ENCODE measurements at regions not wholly inside any gene's neighbourhood (a gene's known extent, or its start where the extent isn't known, plus 50 kb on each side); places are given as distances from the start of the nearest gene placed in this dataset.

DNA sequence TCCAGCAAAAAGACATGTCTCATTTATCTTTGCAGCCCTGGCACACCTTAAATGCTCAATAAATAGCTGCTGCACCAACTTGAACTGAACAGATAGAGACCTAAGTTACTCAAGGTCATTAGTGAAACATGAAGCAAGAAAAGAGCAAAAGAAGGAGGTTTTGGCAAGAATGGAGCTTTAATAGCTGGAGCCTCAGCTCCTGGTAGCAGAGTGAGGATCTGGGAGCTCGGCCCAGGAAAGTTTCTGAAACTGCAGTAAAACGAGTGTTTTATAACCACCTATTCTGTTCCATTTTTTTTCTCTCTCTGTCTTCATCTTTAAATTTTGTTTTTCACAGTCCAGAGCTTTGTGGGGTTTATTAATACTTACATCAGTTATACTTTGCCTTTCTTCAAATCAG, 207.5 kb downstream of the SETD4 start:
- Mint-ChIP-seq H3K4me3 (no peak overlapping the region), H3K27me3 (ENCODE audit: low read depth) (peaks cover 10% of the 10 kb centered on the region), H3K36me3 (ENCODE audit: low read depth) (no peaks in the 10 kb centered on the region), H3K27ac (no peak overlapping the region), H3K4me1 (ENCODE audit: low read depth) (no peaks in the 10 kb centered on the region), H3K9me3 (no peaks in the 10 kb centered on the region)
- CTCF ChIA-PET, result no interaction called here
- intact Hi-C loops (cut with micrococcal nuclease), result no loop called here
- no peak for DNase-seq

DNA sequence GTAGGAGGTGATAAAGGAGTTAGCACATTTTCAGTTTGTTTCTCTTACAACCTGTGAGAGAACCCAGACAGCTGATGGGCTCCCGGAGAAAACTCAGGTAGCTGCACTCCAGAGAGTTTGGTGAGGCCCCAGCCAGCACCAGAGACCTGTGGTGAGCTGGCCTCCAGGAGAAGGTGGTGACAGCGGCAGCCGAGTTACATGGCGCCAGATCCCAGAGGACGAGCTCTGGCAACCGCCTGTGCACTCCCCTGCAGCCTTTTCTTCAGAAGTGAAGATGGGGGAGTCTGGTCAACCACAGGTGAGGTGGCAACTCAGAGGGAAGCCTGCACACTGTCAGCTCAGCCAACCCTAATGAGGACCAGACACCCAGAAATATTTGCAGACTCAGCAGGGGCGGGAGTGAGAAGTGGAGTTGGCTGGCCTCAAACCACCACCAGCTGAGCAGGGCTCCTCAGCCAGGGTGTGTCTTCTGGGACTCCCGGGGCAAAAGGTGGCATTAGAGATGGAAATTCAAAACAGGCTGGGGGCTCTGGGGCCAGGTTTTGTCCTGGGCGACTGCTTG, 209.7 kb downstream of the SETD4 start:
- CTCF ChIA-PET, result interaction anchor here (1.1 to 2.6 kb wide), 3 partner anchors 9 to 177 kb away, joined by 5 to 13 read pairs (median 6); no protein-coding TSS in a partner anchor
- Mint-ChIP-seq H3K9me3 (no peaks in the 10 kb centered on the region), H3K4me3 (no peak overlapping the region), H3K4me1 (ENCODE audit: low read depth) (no peaks in the 10 kb centered on the region), H3K36me3 (ENCODE audit: low read depth) (no peaks in the 10 kb centered on the region), H3K27me3 (ENCODE audit: low read depth) (peaks cover 6% of the 10 kb centered on the region), H3K27ac (no peak overlapping the region)
- intact Hi-C loops (cut with micrococcal nuclease), result no loop called here
- DNase-seq, result no peak

DNA sequence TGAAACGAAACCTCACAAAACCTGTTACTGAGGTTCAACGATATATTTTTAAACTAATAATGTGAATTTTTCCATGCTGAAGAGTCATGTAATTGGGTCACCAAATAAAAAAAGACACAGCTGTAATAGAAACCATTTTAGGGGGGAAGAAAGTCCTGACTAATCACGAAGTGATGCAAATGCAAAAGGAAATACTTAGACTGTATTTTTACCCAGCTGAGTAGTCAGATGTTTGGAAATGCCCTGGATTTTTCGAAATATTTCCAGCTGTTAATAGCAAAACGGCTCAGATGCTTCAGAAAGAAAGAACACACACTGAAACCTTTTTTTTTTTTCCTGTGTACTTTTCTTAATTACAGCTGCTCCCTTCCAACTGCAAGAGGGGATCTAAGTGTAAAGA, 210.3 kb downstream of the SETD4 start:
- intact Hi-C loops (cut with micrococcal nuclease), result no loop called here
- CTCF ChIA-PET, result interaction anchor here (0.5 to 2.6 kb wide), 5 partner anchors 8 to 266 kb away, joined by 3 to 13 read pairs (median 5); no protein-coding TSS in a partner anchor
- no peak for DNase-seq
- no peaks in the 10 kb centered on the region for H3K36me3 Mint-ChIP-seq (ENCODE audit: low read depth)
- H3K9me3 Mint-ChIP-seq, result no peaks in the 10 kb centered on the region
- no peak overlapping the region for H3K27ac Mint-ChIP-seq
- H3K27me3 Mint-ChIP-seq (ENCODE audit: low read depth), result peaks cover 5% of the 10 kb centered on the region
- H3K4me3 Mint-ChIP-seq, result no peak overlapping the region
- no peaks in the 10 kb centered on the region for H3K4me1 Mint-ChIP-seq (ENCODE audit: low read depth)

DNA sequence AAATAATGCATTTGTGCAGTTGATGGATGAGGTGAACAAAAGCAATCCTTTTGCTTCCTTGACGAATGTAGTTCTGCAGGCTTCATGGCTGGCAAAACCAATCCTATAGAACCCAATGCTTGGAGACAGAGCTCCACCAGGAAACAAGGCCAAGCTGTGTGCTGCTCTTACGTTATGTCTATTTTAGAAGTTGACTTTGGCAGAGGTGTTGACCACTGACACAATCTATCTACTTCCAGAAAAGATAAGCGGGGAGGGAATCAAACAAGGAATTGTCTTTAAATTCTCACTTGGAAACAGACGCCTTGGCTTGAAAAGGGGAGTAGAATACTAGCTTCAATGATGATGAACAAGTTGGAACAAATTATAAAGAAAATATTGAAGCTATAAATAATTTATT, 211.2 kb downstream of the SETD4 start:
- intact Hi-C loops (cut with micrococcal nuclease), result loop anchor here (10.0 kb wide), 1 partner anchor 444 kb away; no protein-coding TSS in a partner anchor
- Mint-ChIP-seq H3K9me3 (no peaks in the 10 kb centered on the region), H3K4me3 (no peak overlapping the region), H3K4me1 (ENCODE audit: low read depth) (no peaks in the 10 kb centered on the region), H3K36me3 (ENCODE audit: low read depth) (no peaks in the 10 kb centered on the region), H3K27ac (no peak overlapping the region), H3K27me3 (ENCODE audit: low read depth) (peaks cover 3% of the 10 kb centered on the region)
- CTCF ChIA-PET, result interaction anchor here (0.7 to 2.6 kb wide), 2 partner anchors 10 to 799 kb away, joined by 3 to 13 read pairs; no protein-coding TSS in a partner anchor
- no peak for DNase-seq

DNA sequence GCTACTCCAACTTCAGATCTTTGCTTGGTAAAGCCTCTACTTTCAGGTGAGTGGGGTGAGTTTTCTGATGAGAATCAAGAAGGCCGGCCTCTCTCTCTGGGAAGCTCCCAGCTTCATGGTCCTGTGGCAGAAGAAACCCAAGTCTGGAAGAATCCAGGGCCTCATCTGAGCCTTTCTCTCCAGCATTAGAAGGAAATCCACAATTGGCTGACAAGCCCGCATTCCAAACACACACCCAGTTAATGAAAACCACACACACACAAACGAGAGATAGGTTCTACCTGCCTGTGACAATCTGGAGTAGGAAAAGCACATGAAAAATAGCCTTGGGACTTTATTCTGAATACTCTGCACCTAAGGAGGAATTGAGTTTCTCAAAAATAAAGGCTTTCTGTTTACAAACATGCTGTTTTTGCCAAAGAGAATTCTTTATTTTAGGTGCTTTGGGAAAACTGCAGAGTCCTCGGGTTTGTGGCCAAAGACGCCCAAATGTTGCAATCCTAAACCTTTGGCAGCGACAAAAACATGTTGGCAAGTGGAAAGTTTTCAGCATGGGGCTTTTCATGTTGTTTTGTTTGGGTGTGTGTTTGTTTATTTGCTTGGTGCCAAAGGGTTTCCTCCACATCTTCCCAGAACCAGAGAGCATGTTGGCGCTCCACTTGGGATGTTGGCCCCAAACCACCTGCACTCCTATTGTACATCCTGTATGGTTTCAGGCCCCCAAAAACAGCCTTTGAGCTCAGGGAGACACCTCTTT, 216.2 kb downstream of the SETD4 start:
- no peak overlapping the region for H3K27ac Mint-ChIP-seq
- CTCF ChIA-PET, result interaction anchor here (0.6 kb wide), 1 partner anchor 94 kb away, joined by 3 read pairs; no protein-coding TSS in a partner anchor
- H3K27me3 Mint-ChIP-seq (ENCODE audit: low read depth), result no peaks in the 10 kb centered on the region
- no peaks in the 10 kb centered on the region for H3K4me1 Mint-ChIP-seq (ENCODE audit: low read depth)
- intact Hi-C loops (cut with micrococcal nuclease), result loop anchor here (5.0 to 10.0 kb wide), 2 partner anchors 183 to 439 kb away; no protein-coding TSS in a partner anchor
- DNase-seq, result no peak
- H3K36me3 Mint-ChIP-seq (ENCODE audit: low read depth), result no peaks in the 10 kb centered on the region
- no peak overlapping the region for H3K4me3 Mint-ChIP-seq
- H3K9me3 Mint-ChIP-seq, result no peaks in the 10 kb centered on the region

DNA sequence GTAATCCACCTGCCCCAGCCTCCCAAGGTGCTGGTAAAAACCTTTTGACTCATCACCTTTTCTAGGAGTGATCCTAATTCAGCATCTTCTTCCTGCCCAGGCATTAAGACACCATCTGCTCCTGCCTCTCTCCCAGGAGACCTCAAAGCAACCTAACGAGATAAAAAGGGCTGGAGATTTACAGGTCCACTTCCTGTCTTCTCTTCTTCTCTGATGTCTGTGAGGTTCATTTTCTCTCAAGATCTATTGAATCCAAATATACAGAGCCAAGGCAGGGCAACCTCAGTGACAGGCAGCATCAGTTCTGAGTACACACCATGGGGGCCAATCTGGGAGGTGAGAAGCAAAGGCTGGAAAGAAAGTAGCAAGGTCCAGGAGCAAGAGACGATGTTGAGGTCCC, 219.4 kb downstream of the SETD4 start:
- no peak overlapping the region for H3K4me3 Mint-ChIP-seq
- no peaks in the 10 kb centered on the region for H3K9me3 Mint-ChIP-seq
- H3K27me3 Mint-ChIP-seq (ENCODE audit: low read depth), result no peaks in the 10 kb centered on the region
- peaks cover 3% of the 10 kb centered on the region for H3K4me1 Mint-ChIP-seq (ENCODE audit: low read depth)
- no peaks in the 10 kb centered on the region for H3K36me3 Mint-ChIP-seq (ENCODE audit: low read depth)
- CTCF ChIA-PET, result interaction anchor here (0.7 to 5.1 kb wide), 7 partner anchors 9 to 1148 kb away, joined by 3 to 30 read pairs (median 3); no protein-coding TSS in a partner anchor
- no peak for DNase-seq
- no peak overlapping the region for H3K27ac Mint-ChIP-seq
- intact Hi-C loops (cut with micrococcal nuclease), result loop anchor here (1.0 to 10.0 kb wide), 5 partner anchors 186 to 1148 kb away; no protein-coding TSS in a partner anchor

DNA sequence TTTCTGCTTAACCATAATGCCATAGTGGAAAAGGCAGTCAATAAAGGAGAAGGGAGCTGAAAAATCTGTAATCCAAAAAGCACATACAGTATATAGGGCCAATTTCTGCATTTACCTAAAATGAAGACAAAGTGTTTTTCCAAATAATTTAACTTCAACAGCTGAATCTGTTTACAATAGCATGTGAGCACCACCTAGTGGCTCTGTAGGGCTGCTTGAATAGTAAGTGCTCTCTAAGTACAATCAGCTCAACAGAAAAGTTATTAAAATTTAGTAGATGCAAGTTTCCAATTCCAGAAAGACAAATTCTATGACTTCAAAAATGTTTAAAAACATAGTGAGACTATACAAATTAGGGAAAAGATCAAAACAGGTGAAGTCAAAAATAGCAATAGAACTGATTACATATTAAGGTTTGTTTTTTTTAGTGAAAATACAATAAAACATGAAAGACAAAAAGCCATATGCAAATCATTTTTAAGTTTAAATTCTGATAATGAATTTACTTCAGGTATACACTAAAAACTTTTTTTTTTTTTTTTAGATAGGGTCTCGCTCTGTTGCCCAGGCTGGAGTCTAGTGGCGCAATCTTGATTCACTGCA, 220.0 kb downstream of the SETD4 start:
- peak; percentile 74 for DNase-seq
- H3K36me3 Mint-ChIP-seq (ENCODE audit: low read depth), result no peaks in the 10 kb centered on the region
- CTCF ChIA-PET, result interaction anchor here (0.6 to 5.1 kb wide), 28 partner anchors 9 to 1147 kb away, joined by 3 to 30 read pairs (median 3); no protein-coding TSS in a partner anchor
- intact Hi-C loops (cut with micrococcal nuclease), result loop anchor here (1.0 to 10.0 kb wide), 5 partner anchors 187 to 1147 kb away; no protein-coding TSS in a partner anchor
- H3K27ac Mint-ChIP-seq, result no peak overlapping the region
- H3K9me3 Mint-ChIP-seq, result no peaks in the 10 kb centered on the region
- H3K4me3 Mint-ChIP-seq, result no peak overlapping the region
- no peaks in the 10 kb centered on the region for H3K27me3 Mint-ChIP-seq (ENCODE audit: low read depth)
- peaks cover 3% of the 10 kb centered on the region for H3K4me1 Mint-ChIP-seq (ENCODE audit: low read depth)

DNA sequence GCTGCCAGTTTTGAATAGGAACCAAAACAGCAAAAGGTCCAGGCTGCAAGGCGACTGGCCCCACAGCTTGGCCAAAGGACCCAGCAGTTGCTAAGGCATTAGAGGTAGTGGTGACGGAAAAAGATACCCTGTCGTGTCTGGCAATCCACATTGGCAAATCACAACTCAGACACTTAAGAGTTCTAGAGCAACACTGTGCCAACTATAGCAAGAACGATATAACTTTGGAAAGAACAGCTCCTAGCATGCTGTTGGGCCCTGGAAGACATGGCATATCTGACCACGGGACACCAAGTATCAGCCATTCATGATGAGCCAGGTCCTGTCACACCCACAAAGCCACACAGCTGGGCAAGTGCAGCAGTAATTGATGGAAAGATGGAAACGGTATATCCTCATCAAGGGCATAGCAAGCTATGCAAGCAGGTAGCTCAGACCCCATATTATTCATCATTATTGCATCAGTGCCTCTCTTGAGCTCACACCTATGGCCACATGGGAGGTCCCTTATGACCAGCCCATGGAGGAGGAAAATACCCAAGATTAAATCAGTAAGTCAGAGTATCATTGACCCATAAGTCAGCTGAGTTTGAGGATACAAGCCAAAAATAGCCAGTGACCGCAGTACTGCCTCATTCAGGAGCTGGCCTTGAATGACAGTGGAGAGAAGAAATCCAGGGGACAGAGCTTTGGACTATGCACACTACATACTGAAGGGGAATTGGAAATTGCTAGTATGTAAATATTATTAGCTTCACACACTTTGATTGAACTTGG, 221.2 kb downstream of the SETD4 start:
- CTCF ChIA-PET, result interaction anchor here (0.6 to 5.1 kb wide), 25 partner anchors 10 to 1207 kb away, joined by 3 to 30 read pairs (median 3); no protein-coding TSS in a partner anchor
- Mint-ChIP-seq H3K4me1 (ENCODE audit: low read depth) (peaks cover 3% of the 10 kb centered on the region), H3K9me3 (no peaks in the 10 kb centered on the region), H3K27ac (no peak overlapping the region), H3K36me3 (ENCODE audit: low read depth) (no peaks in the 10 kb centered on the region), H3K27me3 (ENCODE audit: low read depth) (no peaks in the 10 kb centered on the region), H3K4me3 (no peak overlapping the region)
- intact Hi-C loops (cut with micrococcal nuclease), result loop anchor here (10.0 kb wide), 1 partner anchor 184 kb away; no protein-coding TSS in a partner anchor
- DNase-seq, result no peak

DNA sequence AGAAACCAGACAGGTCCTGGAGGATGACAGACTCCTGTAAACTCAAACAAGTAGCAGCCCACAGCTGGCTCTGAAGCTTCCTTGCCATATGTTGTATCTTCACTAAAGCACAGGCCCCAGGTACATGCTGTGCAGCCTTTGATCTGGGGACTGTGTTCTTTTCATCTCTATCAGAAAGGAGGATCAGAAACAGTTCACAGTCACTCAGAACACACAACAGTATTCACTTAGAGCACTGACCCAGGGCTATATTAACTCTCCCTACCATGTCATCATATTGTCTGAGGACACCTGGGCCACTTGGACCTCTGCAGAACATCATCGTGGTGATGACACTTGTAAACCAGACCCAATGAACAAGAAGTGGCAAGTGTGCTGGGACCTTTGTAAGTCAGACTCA, 222.0 kb downstream of the SETD4 start:
- Mint-ChIP-seq H3K4me3 (no peak overlapping the region), H3K36me3 (ENCODE audit: low read depth) (no peaks in the 10 kb centered on the region), H3K27ac (no peak overlapping the region), H3K4me1 (ENCODE audit: low read depth) (peaks cover 3% of the 10 kb centered on the region), H3K9me3 (no peaks in the 10 kb centered on the region), H3K27me3 (ENCODE audit: low read depth) (no peaks in the 10 kb centered on the region)
- no peak for DNase-seq
- CTCF ChIA-PET, result interaction anchor here (1.2 to 5.1 kb wide), 6 partner anchors 66 to 1150 kb away, joined by 3 to 30 read pairs (median 10); no protein-coding TSS in a partner anchor
- intact Hi-C loops (cut with micrococcal nuclease), result loop anchor here (10.0 kb wide), 1 partner anchor 184 kb away; no protein-coding TSS in a partner anchor

DNA sequence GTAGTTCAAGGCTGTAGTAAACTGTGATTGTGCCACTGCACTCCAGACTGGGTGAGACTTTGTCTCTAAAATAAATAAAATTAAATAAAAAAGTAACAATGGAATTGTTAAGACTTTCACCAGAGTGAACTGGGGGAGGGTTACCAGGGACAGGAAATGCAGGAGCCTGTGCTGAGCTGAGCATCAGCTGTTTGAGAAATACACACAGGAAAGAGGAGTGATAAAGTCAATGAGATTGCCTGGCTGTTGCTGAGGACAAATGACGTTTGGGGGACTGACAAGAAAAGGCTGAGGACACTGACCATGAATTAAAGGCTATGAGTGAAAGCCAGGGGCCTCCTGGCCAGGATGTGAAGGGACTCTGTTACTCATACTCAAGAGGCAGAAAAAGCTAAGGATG, 226.3 kb downstream of the SETD4 start:
- no peak for DNase-seq
- peaks cover 3% of the 10 kb centered on the region for H3K4me1 Mint-ChIP-seq (ENCODE audit: low read depth)
- H3K9me3 Mint-ChIP-seq, result no peaks in the 10 kb centered on the region
- no peaks in the 10 kb centered on the region for H3K36me3 Mint-ChIP-seq (ENCODE audit: low read depth)
- peaks cover 12% of the 10 kb centered on the region for H3K27me3 Mint-ChIP-seq (ENCODE audit: low read depth)
- no peak overlapping the region for H3K4me3 Mint-ChIP-seq
- CTCF ChIA-PET, result no interaction called here
- intact Hi-C loops (cut with micrococcal nuclease), result loop anchor here (10.0 kb wide), 1 partner anchor 179 kb away; no protein-coding TSS in a partner anchor
- H3K27ac Mint-ChIP-seq, result no peak overlapping the region

DNA sequence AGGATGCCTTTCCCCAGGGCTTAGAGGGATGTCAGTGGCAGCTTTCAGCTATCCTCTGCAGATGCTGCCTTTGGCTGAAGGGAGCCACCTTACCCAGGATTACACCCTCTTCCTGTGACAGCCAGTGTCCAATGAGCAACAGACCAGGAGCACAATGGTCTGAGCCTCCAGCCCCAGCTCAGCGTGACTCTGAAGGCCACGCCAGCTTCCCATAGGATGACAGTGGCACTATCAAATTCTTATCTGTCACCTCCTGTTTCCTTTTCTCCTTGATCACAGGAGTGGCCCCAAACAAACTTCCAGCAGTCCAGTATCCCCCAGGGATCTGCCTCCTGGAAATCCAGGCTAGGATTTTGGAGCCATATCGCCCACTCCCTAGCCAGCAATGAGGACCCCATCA, 226.9 kb downstream of the SETD4 start:
- Mint-ChIP-seq H3K4me1 (ENCODE audit: low read depth) (peaks cover under 1% of the 10 kb centered on the region), H3K27me3 (ENCODE audit: low read depth) (peaks cover 18% of the 10 kb centered on the region), H3K36me3 (ENCODE audit: low read depth) (no peaks in the 10 kb centered on the region), H3K4me3 (no peak overlapping the region), H3K27ac (no peak overlapping the region), H3K9me3 (no peaks in the 10 kb centered on the region)
- DNase-seq, result no peak
- CTCF ChIA-PET, result no interaction called here
- intact Hi-C loops (cut with micrococcal nuclease), result loop anchor here (10.0 kb wide), 1 partner anchor 179 kb away; no protein-coding TSS in a partner anchor
